GM21576 (cell line): ENCODE measurements at regions not wholly inside any gene's neighbourhood (a gene's known extent, or its start where the extent isn't known, plus 50 kb on each side); places are given as distances from the start of the nearest gene placed in this dataset.
"Not testable (repeated sequence)": the region's sequence is repeated elsewhere in the genome, so short reads cannot be mapped to it uniquely, and the experiment has no call there.

ENCODE experiments used
- ATAC-seq: cut with Tn5 transposase; IDR thresholded peaks from one replicate; pipeline ENCODE4 v1.9.1; 2021; ENCODE audit warnings: mild to moderate bottlenecking, moderate library complexity; ENCODE audit not compliant: unreplicated experiment

- ATAC-seq = no peak
Measured at GRCh38 chr3:118801899-118802298, 232.7 kb downstream of the IGSF11 start.

- no peak for ATAC-seq
Measured at GRCh38 chr3:118802325-118803095, 232.1 kb downstream of the IGSF11 start.

GRCh38 chr3:118803096-118803476 lies 231.6 kb downstream of the IGSF11 start:
- no peak for ATAC-seq

- ATAC-seq = no peak
Measured at GRCh38 chr3:118805007-118805406, 229.6 kb downstream of the IGSF11 start.

- ATAC-seq = no peak
Measured at GRCh38 chr3:118806423-118806822, 228.2 kb downstream of the IGSF11 start.

- not testable (repeated sequence) for ATAC-seq
Measured at GRCh38 chr3:118807349-118807748, 227.3 kb downstream of the IGSF11 start.

GRCh38 chr3:118808723-118809122 lies 225.9 kb downstream of the IGSF11 start:
- no peak for ATAC-seq

- ATAC-seq = peak; percentile 34
Measured at GRCh38 chr3:118809696-118810498, 224.7 kb downstream of the IGSF11 start.

GRCh38 chr3:118810499-118811035 lies 224.1 kb downstream of the IGSF11 start:
- ATAC-seq = peak; percentile 26

- no peak for ATAC-seq
Measured at GRCh38 chr3:118811236-118811732, 223.4 kb downstream of the IGSF11 start.

GRCh38 chr3:118813472-118813871 lies 221.2 kb downstream of the IGSF11 start:
- ATAC-seq = no peak

GRCh38 chr3:118817748-118818165 lies 216.9 kb downstream of the IGSF11 start:
- ATAC-seq = peak; percentile 89

- ATAC-seq = no peak
Measured at GRCh38 chr3:118818386-118818785, 216.3 kb downstream of the IGSF11 start.

- ATAC-seq = no peak
Measured at GRCh38 chr3:118823626-118824025, 211.0 kb downstream of the IGSF11 start.

- no peak for ATAC-seq
Measured at GRCh38 chr3:118827446-118827845, 207.2 kb downstream of the IGSF11 start.

GRCh38 chr3:118828351-118828750 lies 206.3 kb downstream of the IGSF11 start:
- ATAC-seq = no peak

- ATAC-seq = no peak
Measured at GRCh38 chr3:118833075-118833474, 201.6 kb downstream of the IGSF11 start.

GRCh38 chr3:118838871-118839270 lies 195.8 kb downstream of the IGSF11 start:
- no peak for ATAC-seq

- no peak for ATAC-seq
Measured at GRCh38 chr3:118842147-118842863, 192.3 kb downstream of the IGSF11 start.

- no peak for ATAC-seq
Measured at GRCh38 chr3:118846176-118846575, 188.5 kb downstream of the IGSF11 start.
